ENCODE measurements at regions not wholly inside any gene's neighbourhood (a gene's known extent, or its start where the extent isn't known, plus 50 kb on each side); places are given as distances from the start of the nearest gene placed in this dataset.

GRCh38 chr7:79548727-79549126, 95.3 kb upstream of the MAGI2 start:
- Histone ChIP-seq H3K27me3 (replicated peaks; ENCODE audit: insufficient read depth) (no peaks in the 10 kb centered on the region), H3K4me3 (no peak overlapping the region), H3K9me2 (ENCODE audit: insufficient read depth) (no peaks in the 10 kb centered on the region; the same call in 1 of the 2 replicates), H3K4me1 (ENCODE audit: insufficient read depth) (peaks cover 3% of the 10 kb centered on the region; the same call in 1 of the 2 replicates), H3K9ac (no peak overlapping the region), H3K36me3 (ENCODE audit: low read depth) (no peaks in the 10 kb centered on the region), H3K9me3 (ENCODE audit: low read depth) (no peaks in the 10 kb centered on the region), H4K20me1 (ENCODE audit: insufficient read depth) (no peaks in the 10 kb centered on the region), H3F3A (ENCODE audit: insufficient read depth) (no peaks in the 10 kb centered on the region), H3K27ac (no peak overlapping the region), H3K4me2 (ENCODE audit: unreplicated experiment) (no peak overlapping the region), H3K79me2 (ENCODE audit: insufficient read depth) (no peaks in the 10 kb centered on the region), H2AFZ (no peak overlapping the region)
- peak; percentile 14 for DNase-seq
- 60 to 61% methylated on average over 3 of the region's 3 CpGs for WGBS, 2 experiments (ENCODE audit: low coverage in 1 of 2, low lambda C conversion rate in 2 of 2, missing lambda C conversion rate in 2 of 2)
- in situ Hi-C loops (cut with MboI): no loop called here
- TF ChIP-seq EZH2phosphoT487 (IDR thresholded peaks at IDR 0.05; ENCODE audit: insufficient read depth, low read depth) (no peak), EZH2 (IDR thresholded peaks at IDR 0.05; ENCODE audit: insufficient read depth, poor library complexity, severe bottlenecking) (no peak)

GRCh38 chr7:79547132-79547531, 93.7 kb upstream of the MAGI2 start:
- H3K79me2 ChIP-seq (ENCODE audit: insufficient read depth): no peaks in the 10 kb centered on the region
- DNase-seq: no peak
- TF ChIP-seq EZH2phosphoT487 (IDR thresholded peaks at IDR 0.05; ENCODE audit: insufficient read depth, low read depth) (no peak), EZH2 (IDR thresholded peaks at IDR 0.05; ENCODE audit: insufficient read depth, poor library complexity, severe bottlenecking) (no peak)
- in situ Hi-C loops (cut with MboI): no loop called here
- H3F3A ChIP-seq (ENCODE audit: insufficient read depth): no peaks in the 10 kb centered on the region
- H3K36me3 ChIP-seq (ENCODE audit: low read depth): no peaks in the 10 kb centered on the region
- H2AFZ ChIP-seq: no peak overlapping the region
- no peaks in the 10 kb centered on the region for H3K4me1 ChIP-seq (ENCODE audit: insufficient read depth)
- H3K4me2 ChIP-seq (ENCODE audit: unreplicated experiment): no peak overlapping the region
- no peak overlapping the region for H3K27ac ChIP-seq
- H3K9me3 ChIP-seq (ENCODE audit: low read depth): no peaks in the 10 kb centered on the region
- no peak overlapping the region for H3K9ac ChIP-seq
- 67 to 69% methylated on average over 2 of the region's 2 CpGs for WGBS, 2 experiments (ENCODE audit: low coverage in 1 of 2, low lambda C conversion rate in 2 of 2, missing lambda C conversion rate in 2 of 2)
- no peaks in the 10 kb centered on the region; the same call in 1 of the 2 replicates for H3K9me2 ChIP-seq (ENCODE audit: insufficient read depth)
- H3K4me3 ChIP-seq: no peak overlapping the region
- H3K27me3 ChIP-seq (replicated peaks; ENCODE audit: insufficient read depth): no peaks in the 10 kb centered on the region
- no peaks in the 10 kb centered on the region for H4K20me1 ChIP-seq (ENCODE audit: insufficient read depth)

- no peaks in the 10 kb centered on the region for H3F3A ChIP-seq (ENCODE audit: insufficient read depth)
- H2AFZ ChIP-seq: no peak overlapping the region
- DNase-seq: no peak
- H3K36me3 ChIP-seq (ENCODE audit: low read depth): no peaks in the 10 kb centered on the region
- no peak overlapping the region for H3K4me3 ChIP-seq
- H3K9ac ChIP-seq: no peak overlapping the region
- no peaks in the 10 kb centered on the region for H3K79me2 ChIP-seq (ENCODE audit: insufficient read depth)
- H3K4me2 ChIP-seq (ENCODE audit: unreplicated experiment): no peak overlapping the region
- 36 to 38% methylated on average over 1 of the region's 1 CpG for WGBS, 2 experiments (ENCODE audit: low coverage in 1 of 2, low lambda C conversion rate in 2 of 2, missing lambda C conversion rate in 2 of 2)
- no peak for TF ChIP-seq EZH2 (IDR thresholded peaks at IDR 0.05; ENCODE audit: insufficient read depth, poor library complexity, severe bottlenecking)
- no peak for TF ChIP-seq EZH2phosphoT487 (IDR thresholded peaks at IDR 0.05; ENCODE audit: insufficient read depth, low read depth)
- no peaks in the 10 kb centered on the region for H3K9me2 ChIP-seq (ENCODE audit: insufficient read depth)
- H4K20me1 ChIP-seq (ENCODE audit: insufficient read depth): no peaks in the 10 kb centered on the region
- in situ Hi-C loops (cut with MboI): no loop called here
- no peaks in the 10 kb centered on the region for H3K9me3 ChIP-seq (ENCODE audit: low read depth)
- H3K27ac ChIP-seq: no peak overlapping the region
- H3K27me3 ChIP-seq (replicated peaks; ENCODE audit: insufficient read depth): no peaks in the 10 kb centered on the region
- no peaks in the 10 kb centered on the region for H3K4me1 ChIP-seq (ENCODE audit: insufficient read depth)
These were observed 87.1 kb upstream of the MAGI2 start for GRCh38 chr7:79540592-79540991.

GRCh38 chr7:79534128-79534527, 80.7 kb upstream of the MAGI2 start:
- H3K79me2 ChIP-seq (ENCODE audit: insufficient read depth): no peaks in the 10 kb centered on the region
- 32 to 50% methylated on average over 1 of the region's 1 CpG for WGBS, 2 experiments (ENCODE audit: low coverage in 1 of 2, low lambda C conversion rate in 2 of 2, missing lambda C conversion rate in 2 of 2)
- H3K9me2 ChIP-seq (ENCODE audit: insufficient read depth): no peaks in the 10 kb centered on the region
- no peaks in the 10 kb centered on the region for H4K20me1 ChIP-seq (ENCODE audit: insufficient read depth)
- H3K4me2 ChIP-seq (ENCODE audit: unreplicated experiment): no peak overlapping the region
- no peak overlapping the region for H3K9ac ChIP-seq
- H3F3A ChIP-seq (ENCODE audit: insufficient read depth): no peaks in the 10 kb centered on the region
- in situ Hi-C loops (cut with MboI): no loop called here
- no peak overlapping the region for H3K4me3 ChIP-seq
- no peak overlapping the region for H3K27ac ChIP-seq
- no peaks in the 10 kb centered on the region for H3K27me3 ChIP-seq (replicated peaks; ENCODE audit: insufficient read depth)
- no peak overlapping the region for H2AFZ ChIP-seq
- TF ChIP-seq EZH2phosphoT487 (IDR thresholded peaks at IDR 0.05; ENCODE audit: insufficient read depth, low read depth) (no peak), EZH2 (IDR thresholded peaks at IDR 0.05; ENCODE audit: insufficient read depth, poor library complexity, severe bottlenecking) (no peak)
- DNase-seq: no peak
- peaks cover 16% of the 10 kb centered on the region for H3K4me1 ChIP-seq (ENCODE audit: insufficient read depth)
- H3K9me3 ChIP-seq (ENCODE audit: low read depth): no peaks in the 10 kb centered on the region
- no peaks in the 10 kb centered on the region for H3K36me3 ChIP-seq (ENCODE audit: low read depth)

All from GM23248 (cell line).